Urothelium cell line (cell line): ENCODE measurements at regions not wholly inside any gene's neighbourhood (a gene's known extent, or its start where the extent isn't known, plus 50 kb on each side); places are given as distances from the start of the nearest gene placed in this dataset.
A peak's percentile ranks its signal among the peaks of the same experiment; 100 is the strongest.
"Not testable (repeated sequence)": the region's sequence is repeated elsewhere in the genome, so short reads cannot be mapped to it uniquely, and the experiment has no call there.

Source experiments
- DNase-seq: peaks from one replicate; pipeline ENCODE4 v3.0.0; 2011; ENCODE audit warnings: low spot score, mixed read lengths
- FAIRE-seq: peaks from 2 replicates; lab custom pipeline; 2011; peaks lifted over from hg19 to GRCh38; lab: Jason Lieb, UNC

DNA sequence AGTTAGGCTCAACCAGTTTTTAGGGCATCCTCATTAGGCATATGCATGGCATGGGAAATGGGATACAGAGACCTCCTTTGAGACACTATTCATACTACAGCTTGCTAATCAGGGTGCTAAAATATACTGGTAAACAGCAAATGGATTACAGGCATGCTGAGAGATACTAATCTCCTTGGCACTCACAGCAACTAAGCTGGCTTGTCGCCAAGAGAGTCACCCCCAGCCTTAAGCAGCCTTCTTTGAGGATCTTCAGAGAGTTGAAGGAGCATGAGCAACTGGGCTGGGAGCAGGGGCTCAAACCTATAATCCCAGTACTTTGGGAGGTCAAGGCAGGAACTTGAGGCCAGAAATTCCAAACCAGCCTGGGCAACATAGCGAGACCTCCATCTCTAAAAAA, 120.1 kb upstream of the NR5A2 start:
- DNase-seq, result no peak
- FAIRE-seq, result no peak

DNA sequence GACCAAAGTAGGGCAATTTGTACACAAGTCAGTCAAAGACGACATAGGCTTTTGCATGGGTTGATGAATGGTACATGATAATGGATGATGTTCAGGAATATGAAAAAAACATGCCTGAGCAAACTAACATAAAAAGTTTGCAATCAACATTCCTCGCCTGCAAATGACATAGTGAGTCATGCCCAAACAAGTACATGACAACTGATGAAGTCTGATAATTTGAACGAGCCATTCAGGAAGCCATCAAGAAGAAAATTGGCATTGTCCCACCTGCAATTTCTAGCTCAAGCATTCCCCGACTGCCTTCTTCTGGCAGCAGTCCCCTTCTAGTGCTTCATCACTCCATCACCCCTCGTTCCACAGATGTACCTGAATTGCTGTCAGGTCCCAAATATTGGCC, 118.4 kb upstream of the NR5A2 start:
- no peak for FAIRE-seq
- DNase-seq, result no peak

DNA sequence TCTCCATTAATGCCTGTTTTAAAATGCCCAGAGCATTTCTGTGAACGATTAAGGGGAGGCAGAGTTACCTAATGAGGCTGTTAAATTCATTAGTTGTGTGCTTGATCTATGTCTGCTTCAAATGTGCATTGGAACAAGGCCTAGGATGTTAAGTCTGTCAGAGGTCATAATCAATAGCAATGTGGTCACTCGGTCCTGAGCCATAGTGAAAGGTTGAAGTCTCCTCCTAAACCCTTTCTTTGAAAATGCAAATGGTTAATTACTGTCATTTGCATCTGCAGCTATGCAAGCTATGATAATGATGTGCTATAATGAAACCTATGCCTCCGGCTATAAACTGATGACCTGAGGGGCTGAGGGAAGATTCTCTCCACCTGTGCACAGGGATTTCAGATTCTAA, 114.2 kb upstream of the NR5A2 start:
- no peak for DNase-seq

DNA sequence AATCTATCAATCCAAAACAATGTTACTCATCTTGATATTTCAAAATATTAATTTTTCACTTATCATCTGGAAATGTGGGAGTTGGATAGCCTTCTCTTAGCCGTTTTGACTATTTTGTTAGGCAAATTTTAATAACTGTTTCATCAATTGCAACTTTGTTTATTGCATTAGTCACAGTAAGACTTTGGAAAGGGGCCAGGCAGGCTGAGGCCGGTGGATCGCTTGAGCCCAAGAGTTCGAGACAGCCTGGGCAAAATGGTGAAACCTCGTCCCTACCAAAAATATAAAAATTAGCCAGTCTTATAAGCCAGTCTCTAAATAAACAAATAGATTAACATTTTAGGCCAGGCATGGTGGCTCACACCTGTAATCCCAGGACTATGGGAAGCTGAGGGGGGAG, 113.0 kb upstream of the NR5A2 start:
- no peak for DNase-seq
- FAIRE-seq, result no peak

More for the DNA sequence above, 114.2 kb upstream of the NR5A2 start:
- no peak for FAIRE-seq

DNA sequence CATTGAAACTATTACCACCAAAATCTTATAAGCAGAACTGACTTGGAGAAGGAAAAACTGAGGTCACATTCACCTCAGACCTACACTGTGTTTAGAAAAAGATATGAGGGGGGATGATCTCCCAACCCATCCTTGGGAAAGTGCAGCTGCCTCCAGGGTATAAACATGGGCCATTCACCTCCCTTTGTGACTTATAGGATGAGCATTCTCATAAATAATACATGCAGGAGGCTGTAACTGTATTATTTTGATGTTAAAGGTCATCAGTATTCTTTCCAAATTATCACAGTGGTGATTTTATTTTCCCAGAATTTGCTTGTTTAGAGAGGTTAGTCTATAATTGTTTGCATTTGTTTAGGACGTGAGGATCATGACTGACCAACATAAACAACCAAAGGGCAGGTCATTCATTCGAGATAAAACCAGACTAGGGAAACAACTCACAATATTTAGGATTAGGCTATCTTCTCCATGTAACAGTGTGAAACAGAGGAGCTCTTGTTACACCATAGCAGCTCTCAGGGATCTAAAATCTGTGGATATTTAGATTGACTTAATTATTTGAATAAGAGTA, 109.2 kb upstream of the NR5A2 start:
- FAIRE-seq, result no peak
- no peak for DNase-seq

DNA sequence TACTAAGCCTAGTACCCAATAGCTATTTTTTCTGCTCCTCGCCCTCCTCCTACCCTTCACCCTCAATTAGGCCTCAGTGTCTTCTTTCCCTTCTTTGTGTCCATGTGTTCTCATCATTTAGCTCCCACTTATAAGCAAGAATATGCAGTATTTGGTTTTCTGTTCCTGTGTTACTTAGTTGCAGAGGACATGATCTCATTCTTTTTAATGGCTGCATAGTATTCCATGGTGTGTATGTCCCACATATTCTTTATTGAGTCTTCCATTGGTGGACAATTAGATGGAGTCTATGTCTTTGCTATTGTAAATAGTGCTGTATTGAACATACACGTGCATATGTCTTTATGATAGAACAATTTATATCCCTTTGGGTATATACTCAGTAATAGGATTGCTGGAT, 106.9 kb upstream of the NR5A2 start:
- FAIRE-seq (no peak), DNase-seq (no peak)

DNA sequence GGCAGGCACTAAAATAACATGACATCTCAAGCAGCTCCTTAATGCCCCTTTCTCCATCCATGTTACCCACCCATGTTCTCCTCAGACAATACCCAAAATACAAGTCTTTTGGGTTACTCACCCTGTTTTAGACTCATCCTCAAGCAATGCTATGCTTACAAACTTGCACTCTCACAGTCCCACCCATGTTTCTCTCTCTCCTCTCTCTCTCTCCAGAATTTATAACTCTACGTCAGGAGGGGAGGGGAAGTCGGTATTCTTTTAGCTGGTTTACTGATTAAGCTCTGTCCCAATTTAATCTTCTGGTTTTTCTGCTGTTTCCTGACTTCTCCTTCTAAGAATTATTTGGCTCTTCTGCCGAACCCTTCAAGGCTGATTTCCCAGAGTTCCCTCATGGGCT, 98.0 kb upstream of the NR5A2 start:
- FAIRE-seq, result no peak
- no peak for DNase-seq

DNA sequence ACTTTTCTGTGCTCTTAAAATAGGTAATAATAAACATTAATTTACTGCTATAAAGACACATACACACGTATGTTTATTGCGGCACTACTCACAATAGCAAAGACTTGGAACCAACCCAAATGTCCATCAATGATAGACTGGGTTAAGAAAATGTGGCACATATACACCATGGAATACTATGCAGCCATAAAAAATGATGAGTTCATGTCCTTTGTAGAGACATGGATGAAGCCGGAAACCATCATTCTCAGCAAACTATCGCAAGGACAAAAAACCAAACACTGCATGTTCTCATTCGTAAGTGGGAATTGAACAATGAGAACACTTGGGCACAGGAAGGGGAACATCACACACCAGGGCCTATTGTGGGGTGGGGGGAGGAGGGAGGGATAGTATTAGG, 97.4 kb upstream of the NR5A2 start:
- FAIRE-seq, DNase-seq: not testable (repeated sequence)

DNA sequence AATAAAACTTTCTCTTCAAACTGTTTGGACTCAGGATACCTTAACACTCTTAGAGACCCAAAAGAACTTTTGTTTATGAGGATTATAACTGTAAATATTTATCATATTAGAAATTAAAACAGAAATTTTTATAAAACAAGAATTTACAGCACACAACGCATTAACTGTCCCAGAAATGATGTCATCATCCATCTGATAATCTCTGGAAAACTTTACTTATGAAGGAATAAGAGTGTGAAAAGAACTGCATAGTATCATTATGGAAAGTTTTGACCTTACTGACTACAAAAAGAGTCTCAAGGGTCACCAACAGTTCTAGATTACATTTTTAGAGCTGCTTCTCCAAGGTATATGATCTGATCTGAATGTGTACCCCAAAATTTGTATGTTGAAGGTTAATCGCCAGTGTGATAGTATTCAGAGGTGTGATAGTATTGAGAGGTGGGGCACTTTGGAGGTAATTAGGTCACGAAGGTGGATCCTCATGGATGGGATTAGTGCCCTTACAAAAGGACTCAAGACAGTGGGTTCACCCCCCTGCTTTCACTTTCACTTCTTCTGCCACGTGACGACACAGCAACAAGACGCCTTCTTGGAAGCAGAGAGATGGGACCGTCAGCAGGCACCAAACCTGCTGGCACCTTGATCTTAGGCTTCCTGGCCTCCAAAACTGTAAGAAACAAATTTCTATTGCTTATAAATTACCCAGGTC, 95.7 kb upstream of the NR5A2 start:
- DNase-seq (no peak), FAIRE-seq (no peak)

DNA sequence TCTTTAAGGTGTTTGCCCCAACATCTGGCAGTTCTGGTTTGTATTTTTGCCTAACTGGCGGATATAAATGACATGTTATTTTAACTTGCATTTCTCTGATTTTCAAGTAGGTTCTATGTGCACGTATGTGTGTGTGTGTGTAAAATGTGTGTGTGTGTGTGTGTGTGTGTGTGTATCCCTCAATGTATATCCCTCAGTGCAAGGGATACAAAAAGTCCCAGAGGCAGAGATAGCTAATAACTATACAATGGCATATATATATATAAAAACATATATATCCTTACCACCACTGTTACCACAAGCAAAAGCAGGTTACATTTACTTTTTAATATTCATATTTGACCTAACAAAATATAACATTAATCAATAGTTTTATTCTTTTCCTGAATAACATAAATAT, 95.0 kb upstream of the NR5A2 start:
- DNase-seq (no peak), FAIRE-seq (no peak)

DNA sequence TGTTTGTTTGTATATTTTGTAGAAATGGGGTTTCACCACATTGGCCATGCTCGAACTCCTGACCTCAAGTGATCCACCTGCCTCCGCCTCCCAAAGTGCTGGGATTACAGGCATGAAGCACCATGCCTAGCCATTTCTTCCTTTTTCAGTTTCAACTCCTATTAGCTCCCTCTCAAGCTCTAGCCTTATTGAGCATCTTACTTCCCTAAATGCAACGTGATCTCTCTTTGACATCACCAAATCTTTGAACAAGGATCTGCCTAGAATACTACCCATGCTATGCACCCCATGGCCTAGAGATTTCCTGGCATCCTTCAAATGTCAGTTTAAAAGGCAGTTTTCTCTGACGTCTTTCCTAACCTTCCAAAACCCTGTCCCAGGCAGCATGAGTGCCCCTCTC, 91.1 kb upstream of the NR5A2 start:
- FAIRE-seq (no peak), DNase-seq (no peak)

DNA sequence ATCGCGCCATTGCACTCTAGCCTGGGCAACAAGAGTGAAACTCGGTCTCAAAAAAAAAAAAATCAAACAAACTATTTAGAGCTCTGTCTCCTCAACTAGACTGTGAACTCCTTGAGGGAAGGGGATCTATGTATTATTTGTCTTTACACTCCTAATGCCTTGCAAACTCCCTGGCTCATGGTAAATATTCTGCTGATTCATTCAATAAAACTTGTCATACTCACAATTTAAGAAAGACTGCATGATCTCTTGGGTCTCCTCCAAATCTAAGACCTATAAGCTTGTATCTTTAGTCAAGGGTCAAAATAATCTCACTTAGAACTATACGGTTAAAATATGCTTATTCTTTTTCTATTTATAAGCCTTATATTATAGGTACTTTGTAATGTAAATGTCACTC, 90.3 kb upstream of the NR5A2 start:
- no peak for DNase-seq

DNA sequence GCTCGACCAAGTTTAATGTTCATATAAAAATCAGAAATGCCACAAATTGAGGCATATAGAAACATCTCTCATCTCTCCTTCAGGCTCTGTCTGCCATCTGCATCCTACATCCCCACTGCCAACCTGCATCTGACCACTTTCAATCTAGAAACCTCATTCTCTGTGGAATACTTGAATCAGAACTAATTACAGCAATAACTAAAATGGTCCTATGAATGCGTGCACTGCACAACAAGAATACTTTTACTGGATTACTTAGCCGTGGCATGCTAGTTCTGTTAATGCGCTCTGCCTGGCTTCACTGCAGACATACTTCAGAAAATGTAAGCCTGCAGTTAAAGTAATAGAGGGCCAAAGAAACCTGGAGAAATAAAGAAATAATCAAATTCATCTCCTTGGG, 89.8 kb upstream of the NR5A2 start:
- DNase-seq (no peak), FAIRE-seq (no peak)

More for the DNA sequence above, 90.3 kb upstream of the NR5A2 start:
- FAIRE-seq, result no peak

DNA sequence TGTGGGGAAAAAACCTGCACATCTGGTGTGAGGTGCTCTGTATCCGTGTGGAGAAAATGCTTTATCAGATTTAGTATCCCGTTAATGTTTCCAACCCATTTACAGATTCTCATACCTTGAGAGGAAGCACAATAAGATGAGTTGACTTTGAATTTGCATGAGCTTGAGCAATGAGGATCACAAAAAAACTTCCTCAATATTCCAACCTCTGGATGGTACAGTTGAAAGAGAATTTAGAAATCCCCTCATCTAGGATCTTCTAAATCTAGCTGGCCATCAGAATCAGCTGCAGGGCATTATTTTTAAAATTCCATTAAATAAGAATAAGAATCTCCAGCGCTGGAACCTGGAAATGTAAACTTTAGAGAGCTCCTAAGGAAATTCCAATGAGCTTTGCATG, 82.5 kb upstream of the NR5A2 start:
- FAIRE-seq (no peak), DNase-seq (no peak)

DNA sequence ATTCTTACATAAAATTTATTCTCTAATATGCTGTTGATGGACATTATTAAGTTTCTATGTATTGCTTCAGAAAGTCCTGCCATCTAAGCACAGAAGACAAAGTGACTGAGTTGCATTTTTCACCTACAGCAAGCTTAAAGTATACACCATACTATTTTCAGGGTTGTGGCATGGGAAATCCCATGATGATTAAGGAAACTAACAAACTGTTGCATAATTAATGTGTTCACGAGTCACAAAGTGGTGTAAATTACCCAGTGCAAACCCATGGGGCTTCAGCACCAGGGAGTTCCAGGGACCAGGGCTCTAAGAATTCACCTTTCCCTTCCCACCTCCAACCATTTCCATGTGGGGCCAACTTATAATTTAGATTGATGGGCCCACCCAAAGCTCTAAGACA, 81.9 kb upstream of the NR5A2 start:
- FAIRE-seq (no peak), DNase-seq (no peak)

DNA sequence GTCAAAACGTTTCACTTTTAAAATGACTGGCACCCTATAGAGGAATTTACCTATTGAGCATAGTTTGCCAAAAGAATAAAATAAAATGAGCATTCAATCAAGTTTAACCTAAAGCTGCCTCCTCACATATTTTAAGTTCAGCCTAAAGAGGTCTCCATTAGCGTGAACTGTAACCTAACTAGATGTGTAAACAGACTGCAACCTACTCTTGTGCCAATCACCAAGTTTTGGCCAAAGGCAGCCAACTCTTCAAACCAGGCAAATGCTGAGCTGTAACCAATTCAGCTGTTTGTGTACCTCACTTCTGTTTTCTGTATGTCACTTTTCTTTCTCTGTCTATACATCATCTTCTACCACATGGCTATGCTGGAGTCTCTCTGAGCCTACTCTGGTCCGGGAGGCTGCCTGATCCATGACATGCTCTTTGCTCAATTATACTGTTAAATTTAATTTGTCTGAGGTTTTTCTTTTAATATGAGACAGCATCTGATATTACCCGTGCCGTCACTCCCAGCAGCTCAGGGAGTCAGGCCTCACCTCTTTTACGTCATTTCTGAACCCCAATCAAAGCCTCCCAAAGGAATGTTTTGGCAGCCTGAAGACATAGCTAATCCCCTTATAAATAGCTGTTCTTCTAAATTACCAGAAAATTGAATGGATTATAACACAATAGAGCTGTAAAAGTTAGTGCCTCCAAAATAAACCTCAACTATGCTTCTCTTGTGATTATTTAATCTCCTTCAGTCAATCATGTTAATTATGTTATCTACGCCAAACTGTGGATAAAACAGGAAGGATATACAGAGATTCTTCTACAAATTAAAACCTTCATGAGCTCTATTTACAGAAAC, 81.0 kb upstream of the NR5A2 start:
- DNase-seq, result no peak

DNA sequence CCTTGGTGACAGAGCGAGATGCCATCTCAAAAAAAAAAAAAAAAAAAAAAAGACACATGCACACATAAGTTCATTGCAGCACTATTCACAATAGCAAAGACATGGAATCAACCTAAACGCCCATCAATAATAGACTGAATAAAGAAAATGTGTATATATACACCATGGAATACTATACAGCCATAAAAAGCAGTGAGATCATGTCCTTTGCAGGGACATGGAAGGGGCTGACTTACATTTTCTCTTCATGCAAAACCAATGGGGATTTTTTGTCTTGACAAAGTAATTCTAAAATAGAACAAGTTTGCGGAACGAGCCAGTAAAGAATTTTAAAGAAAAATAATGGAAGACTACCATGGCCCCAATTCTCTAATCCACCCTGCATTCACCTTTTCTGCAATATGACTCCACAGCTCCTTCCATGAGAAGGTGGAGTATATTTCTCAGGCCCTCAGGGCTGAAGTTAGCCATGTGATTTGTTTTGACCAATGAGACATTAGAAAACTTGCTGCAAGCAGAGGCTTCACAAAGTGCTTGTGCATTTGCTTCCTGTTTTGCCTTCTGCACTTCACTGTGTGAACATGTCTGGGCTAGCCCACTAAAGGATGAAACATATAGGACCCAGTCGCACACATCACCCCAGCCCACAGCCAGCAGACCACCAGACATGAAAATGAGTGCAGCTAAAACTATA, 78.8 kb upstream of the NR5A2 start:
- DNase-seq (peak; percentile 16), FAIRE-seq (no peak)

More for the DNA sequence above, 81.0 kb upstream of the NR5A2 start:
- FAIRE-seq, result no peak

DNA sequence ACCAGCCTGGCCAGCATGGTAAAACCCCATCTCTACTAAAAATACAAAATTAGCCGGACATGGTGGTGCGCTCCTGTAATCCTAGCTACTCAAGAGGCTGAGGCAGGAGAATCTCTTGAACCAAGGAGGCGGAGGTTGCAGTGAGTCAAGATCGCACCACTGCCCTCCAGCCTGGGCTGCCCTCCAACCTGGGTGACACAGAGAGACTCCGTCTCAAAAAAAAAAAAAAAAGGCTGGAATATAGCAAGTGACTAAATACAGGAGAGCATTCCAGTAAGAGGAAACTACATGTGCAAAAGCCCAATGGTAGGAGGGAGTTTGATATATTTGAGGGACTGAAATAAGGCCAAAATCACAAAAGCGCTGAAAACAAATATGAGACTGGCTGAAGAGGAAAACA, 76.5 kb upstream of the NR5A2 start:
- FAIRE-seq, DNase-seq: not testable (repeated sequence)

DNA sequence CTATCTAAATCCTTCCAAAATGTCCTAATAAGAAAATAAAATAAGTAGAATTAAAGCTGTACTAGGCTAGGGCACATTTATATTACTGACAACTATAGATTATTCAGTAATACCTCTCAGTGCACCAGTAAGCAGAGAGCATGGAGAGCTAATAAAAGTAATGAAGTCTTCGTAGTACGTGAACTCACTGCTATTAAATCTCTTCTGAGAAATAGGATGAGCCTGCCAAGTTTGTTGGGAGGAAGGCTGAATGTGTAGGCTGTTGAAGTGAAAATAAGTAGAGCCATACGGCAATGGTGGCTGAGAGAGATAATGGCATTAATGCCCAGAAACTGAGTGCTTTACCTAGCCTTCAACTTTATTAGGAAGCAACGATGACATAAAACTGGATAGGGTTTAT, 73.9 kb upstream of the NR5A2 start:
- DNase-seq, result no peak
- FAIRE-seq, result no peak

DNA sequence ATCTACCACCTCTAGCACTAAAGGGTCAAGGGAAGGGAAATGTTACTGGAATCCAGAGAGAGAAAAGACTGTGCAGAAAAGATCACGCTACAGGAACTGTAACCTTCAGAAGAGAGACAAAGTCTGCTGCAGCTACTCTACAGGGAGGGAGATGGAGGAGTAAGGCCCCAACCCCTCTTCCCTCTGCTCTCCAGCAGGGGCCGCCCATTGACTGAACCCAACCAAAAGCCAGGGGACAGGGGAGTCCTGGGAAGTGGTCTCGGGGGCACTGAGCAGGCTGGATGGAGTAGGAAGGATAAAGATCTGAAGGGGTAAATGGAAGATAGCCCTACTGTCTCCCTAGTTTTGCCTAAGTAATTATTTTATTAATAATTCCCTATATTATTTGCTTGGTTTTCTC, 72.8 kb upstream of the NR5A2 start:
- FAIRE-seq (no peak), DNase-seq (peak; percentile 29)

DNA sequence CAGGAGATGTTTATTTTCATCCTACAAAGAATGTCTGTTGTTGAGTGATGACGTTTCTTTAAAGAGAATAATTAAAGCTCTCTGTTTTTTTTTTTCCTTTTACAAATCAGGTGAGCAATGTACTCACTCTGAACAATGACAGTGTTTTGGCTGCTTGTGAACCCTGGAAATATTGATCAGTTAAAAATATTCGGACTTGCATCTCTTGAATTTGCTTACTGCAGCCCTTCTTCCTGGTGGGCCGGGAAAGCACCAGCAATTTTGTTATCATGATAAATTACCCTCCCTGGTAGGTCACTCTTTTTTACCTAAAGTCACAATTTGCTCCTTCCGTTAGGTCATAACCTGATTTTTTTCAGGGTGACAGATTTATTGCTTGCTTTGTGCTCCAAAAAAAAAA, 72.3 kb upstream of the NR5A2 start:
- FAIRE-seq, result no peak

More for the DNA sequence above, 72.3 kb upstream of the NR5A2 start:
- no peak for DNase-seq
